Fibroblast of upper back skin (primary cell): ENCODE measurements at regions not wholly inside any gene's neighbourhood (a gene's known extent, or its start where the extent isn't known, plus 50 kb on each side); places are given as distances from the start of the nearest gene placed in this dataset.
"Not testable (repeated sequence)": the region's sequence is repeated elsewhere in the genome, so short reads cannot be mapped to it uniquely, and the experiment has no call there.

Source experiments
- DNase-seq: peaks from one replicate; pipeline ENCODE4 v3.0.0-alpha.2; 2013

GRCh38 chr17:46460129-46460528 lies 52.1 kb upstream of the LRRC37A2 start:
- not testable (repeated sequence) for DNase-seq

DNA sequence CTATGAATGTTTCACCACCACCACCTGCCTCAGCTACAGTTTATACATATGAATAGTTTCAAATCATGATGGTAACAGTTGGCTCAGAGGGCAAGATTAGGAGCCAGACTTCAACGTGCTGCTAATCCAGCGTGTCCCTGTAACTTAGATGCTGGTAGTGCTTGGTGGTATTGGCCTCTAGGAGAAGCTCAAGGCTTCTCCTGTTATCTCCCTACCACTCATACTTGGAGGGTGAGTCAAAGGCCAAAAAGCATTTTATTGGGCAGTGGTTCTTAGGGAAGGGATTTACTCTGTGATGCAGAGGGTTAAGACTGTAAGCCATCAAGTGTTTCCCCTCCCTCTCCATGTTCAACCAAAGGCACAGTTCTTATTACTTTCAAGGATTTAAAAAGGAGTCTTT lies 57.2 kb upstream of the LRRC37A2 start:
- DNase-seq, result not testable (repeated sequence)

DNA sequence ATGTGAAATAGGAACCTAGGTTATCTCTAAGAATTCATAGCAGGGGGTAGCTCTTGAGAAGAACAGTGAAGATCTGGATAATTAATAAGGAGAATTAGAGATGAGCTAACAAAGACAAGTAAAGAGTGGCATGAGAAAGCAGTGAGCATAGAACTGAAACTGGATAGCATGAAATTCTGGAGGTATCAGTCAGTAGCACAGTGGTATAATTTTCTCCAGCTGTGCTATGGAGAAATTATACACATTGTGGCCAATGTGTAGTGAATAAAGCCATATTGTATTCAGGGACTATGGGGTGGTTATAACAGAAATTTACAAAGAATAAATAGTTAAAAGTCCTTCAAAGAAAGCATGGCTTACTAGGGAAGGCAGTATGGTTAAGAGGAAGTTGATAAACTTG lies 57.7 kb upstream of the LRRC37A2 start:
- not testable (repeated sequence) for DNase-seq

DNA sequence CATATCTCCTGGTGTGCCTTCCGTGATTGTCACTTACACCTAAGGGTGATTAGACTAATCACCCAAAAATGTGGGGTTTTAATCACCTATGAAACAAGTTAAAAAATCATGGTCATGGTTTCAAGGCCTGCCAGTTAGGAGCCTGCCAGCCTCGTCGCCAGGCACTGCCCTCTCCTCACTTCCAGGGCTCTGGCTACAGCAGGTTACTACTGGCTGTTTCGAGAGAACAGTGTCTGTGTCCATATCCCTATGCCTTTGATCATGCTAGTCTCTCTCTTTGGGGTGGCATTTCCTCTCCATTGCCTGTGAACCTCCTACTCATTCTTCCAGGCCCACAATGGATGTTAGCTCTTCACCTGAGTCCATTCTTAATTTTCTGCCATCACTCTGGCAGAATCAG lies 59.2 kb upstream of the LRRC37A2 start:
- DNase-seq, result not testable (repeated sequence)

GRCh38 chr17:46445849-46446248 lies 66.4 kb upstream of the LRRC37A2 start:
- not testable (repeated sequence) for DNase-seq

- not testable (repeated sequence) for DNase-seq
Measured at GRCh38 chr17:46445411-46445810, 66.9 kb upstream of the LRRC37A2 start.

GRCh38 chr17:46442153-46442552 lies 70.1 kb upstream of the LRRC37A2 start:
- DNase-seq, result not testable (repeated sequence)

DNA sequence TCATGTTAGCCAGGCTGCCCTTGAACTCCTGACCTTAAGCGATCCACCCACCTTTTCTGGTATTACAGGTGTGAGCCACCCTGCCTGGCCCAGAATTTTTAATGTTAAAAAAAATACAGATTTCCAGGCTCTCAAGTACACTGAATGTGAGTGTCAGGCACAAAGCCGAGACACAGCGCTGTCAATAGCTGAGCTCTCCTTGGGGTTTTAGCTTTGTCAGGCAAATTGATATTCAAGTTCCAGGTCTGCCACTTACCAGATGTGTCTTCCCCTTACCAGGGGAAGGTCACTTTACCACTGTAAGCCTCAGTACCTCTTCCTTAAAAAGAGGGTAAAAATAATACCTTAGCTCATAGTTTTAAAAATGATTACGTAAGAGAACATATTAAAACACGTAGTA lies 71.6 kb upstream of the LRRC37A2 start:
- not testable (repeated sequence) for DNase-seq

DNA sequence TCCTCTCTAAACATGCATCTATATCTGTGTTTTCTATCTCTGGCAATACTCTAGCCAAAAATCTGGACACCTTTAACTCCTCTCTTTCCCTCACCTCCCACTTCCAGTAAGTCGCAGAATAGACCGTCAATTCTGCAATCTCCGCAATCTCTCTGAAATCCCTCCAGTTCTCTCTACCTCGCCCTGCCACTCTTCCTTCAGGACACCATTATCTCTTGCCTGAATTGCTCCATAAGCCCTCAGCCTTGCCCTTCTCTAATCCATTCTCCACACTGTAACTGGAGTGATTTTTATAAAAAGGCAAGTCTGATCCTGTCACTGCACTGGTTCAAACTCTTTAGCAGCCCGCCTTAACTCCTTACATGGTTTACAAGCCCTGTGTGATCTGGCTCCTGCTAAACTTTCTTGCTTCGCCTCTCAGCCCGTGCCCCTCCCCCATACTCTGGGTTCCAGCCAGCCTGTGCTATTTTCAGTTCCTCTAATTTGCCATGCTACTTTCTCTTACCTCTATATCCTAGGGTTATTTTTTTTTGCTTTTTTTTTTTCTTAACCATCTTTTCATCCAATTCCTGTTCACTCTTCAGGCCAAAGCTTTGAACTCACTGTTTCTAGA lies 73.0 kb upstream of the ARL17B start:
- not testable (repeated sequence) for DNase-seq

GRCh38 chr17:46430300-46430699 lies 68.7 kb upstream of the ARL17B start:
- not testable (repeated sequence) for DNase-seq

- not testable (repeated sequence) for DNase-seq
Measured at GRCh38 chr17:46429675-46430074, 68.1 kb upstream of the ARL17B start.

DNA sequence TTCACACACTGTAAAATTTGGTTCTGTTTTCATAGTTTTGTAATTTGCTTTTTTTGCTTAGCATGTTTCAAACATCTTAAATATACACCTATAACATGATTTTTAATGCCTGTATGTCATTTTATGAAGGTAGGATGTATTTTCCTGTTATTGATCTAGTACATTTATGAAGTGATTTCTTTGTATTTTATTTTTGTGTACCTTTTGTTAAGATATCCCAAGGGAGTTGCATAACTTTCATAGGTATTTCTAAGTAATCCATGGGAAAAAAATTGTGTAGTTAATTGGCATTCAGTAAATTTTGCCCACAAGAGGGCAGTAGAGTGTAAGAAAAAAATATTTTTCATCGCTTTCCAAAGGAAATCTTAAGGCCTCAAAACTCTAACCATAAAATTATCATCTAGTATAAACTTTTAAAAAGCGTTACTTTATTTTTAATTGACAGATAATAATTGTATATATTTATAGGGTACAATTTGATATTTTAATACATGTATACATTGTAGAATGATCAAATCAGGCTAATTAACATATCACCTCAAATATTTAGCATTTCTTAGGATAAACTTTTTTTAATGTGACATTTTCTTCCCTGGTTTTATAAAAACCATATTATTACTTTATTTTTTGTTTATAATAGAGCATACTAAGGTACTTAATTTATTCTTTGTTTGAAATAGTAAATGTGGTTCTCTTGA lies 62.8 kb upstream of the ARL17B start:
- not testable (repeated sequence) for DNase-seq

DNA sequence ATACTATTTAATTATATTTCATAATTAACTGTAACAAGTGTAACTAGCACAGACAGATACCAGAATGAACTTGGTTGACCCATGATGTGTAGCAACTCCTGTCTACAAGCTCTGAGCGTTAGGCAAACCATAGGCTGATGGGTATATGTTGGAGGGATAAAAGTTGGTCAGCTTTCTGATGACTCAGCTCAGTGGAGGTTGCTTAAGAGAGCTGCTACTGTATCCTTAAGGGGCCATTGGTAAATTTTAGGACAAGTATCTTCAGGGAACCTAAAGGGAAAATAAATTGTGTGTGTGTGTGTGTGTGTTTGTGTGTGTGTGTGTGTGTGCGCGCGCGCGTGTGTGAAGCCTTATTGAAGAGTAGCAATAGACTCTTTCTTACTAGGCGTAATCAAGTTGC lies 56.3 kb upstream of the ARL17B start:
- DNase-seq, result peak; percentile 12

DNA sequence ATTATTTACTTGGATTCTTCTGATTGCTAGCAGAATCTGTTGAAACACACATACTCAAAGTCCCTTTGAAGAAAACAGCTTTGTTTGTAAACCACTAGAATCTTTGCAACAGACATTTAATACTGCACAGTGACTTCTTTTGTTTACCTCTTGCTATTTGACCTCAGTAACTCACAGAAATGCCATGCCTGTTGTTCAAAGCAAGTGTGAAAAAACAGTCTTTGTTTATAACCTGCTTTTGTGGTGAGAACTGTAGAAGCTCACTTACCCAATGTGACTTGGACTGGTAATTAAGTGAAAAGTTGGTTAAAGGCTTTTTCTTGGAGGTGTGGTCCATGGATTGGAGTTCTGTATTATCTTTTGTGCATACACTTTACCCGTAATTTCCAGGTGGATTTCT lies 55.7 kb upstream of the ARL17B start:
- not testable (repeated sequence) for DNase-seq

DNA sequence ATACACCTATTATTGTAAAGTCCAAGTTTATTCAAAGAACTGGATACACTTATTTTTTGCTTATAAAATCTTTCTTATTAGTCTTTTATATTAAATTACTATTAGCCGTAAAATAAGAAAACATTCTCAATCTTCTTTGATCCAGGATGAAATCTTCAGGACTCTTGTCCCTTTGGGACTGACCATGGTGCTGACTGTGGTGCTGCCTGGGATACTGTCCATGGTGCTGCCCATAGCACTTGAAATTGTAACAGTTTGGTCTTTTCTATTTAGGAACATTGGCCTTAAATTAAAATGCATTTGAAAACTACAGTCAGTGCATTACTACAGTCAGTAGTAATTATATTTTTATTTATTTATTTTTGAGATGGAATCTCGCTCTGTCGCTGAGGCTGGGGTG lies 53.0 kb upstream of the ARL17B start:
- not testable (repeated sequence) for DNase-seq

DNA sequence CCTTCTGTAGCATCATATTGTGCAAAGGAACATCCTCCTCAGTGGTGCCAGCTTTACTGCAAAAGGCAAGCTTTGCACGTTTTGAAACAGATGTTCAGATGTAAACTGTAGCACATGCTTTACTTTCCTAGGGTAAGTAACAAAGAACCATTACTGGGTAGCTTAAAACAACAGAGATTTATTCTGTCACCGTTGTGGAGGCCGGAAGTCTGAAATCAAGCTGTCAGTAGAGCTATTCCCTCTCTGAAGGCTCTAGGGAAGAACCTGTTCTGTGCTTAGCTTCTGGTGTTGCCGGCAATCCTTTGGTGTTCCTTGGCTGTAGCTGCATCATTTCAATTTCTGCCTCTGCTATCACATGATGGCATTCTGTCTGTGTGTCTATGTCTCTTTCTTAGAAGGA lies 50.6 kb upstream of the ARL17B start:
- not testable (repeated sequence) for DNase-seq

GRCh38 chr17:46411172-46411852 lies 49.7 kb upstream of the ARL17B start:
- DNase-seq, result not testable (repeated sequence)
